ENCODE measurements at regions not wholly inside any gene's neighbourhood (a gene's known extent, or its start where the extent isn't known, plus 50 kb on each side); places are given as distances from the start of the nearest gene placed in this dataset.

DNA sequence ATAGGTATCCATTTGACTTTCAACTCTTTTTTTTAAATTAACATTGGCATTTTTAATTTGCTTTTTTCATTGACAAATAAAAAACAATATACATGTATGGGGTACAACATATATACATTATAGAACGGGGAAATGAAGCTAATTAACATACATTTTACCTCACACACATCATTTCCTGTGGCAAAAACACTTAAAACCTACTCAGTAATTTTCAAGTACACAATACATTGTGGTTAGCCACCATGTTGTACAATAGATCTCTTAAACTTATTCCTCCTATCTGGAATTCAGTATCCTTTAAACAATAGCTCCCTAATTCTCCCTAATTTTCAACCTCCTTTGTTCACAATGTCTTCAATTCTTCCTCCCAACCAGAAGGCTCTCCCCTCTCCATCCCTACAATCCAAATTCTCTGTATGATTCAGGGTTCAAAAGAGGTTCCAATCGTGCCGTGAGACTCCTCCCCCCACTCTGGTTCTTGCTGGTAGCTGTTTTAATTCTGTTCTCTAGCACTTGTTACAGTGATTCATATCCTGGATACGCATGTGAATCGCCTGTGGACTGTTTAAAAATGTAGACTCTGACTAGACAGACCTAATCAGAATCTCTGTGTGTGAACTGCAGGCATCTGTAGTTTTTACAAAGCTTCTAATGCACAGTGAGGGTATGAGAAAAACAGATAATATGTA is 87.6 kb upstream of the DUSP10 start:
- peak; percentile 16 for DNase-seq

- DNase-seq: no peak
These were observed 85.4 kb upstream of the DUSP10 start for GRCh38 chr1:221827307-221827642.

GRCh38 chr1:221824909-221825308 is 83.0 kb upstream of the DUSP10 start:
- no peak for DNase-seq

DNA sequence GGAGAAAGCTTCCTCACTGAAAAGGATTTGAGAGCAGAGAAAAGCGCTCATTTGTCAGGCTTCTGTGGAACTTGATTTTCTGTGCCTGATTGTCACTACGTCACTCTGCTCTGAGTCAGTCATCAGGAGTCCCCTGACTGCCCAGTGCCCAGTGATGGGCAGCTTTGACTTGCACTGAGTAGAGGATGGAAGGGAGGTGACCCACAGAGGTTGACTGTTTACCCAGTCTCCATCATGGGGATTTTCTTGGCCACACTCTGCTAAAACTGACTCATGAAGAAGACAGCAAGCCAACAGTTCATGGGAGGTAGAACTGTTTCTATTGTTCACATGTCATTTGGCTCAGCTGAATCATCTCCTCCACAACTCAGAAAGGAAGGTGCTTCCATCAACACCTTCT is 82.1 kb upstream of the DUSP10 start:
- DNase-seq: no peak

DNA sequence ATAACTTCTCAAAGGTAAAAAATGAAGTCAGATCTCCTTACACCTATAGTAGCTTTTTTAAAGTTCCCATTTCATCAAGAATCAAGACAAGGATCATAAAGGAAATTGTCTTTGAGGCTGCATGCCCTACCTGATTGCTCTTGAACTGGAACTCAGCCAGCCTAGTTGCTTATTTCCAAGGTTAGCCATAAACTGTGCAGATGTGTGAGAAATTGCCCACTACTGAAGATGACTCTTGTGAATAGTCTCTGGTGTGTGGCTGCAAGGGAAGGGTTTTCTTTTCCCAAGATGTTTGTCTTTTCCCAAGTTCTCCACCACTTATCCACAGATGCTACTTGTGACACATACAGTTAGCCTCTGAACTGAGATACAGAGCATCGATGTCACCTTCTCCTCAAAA is 81.7 kb upstream of the DUSP10 start:
- DNase-seq: no peak

GRCh38 chr1:221823149-221823548 is 81.3 kb upstream of the DUSP10 start:
- DNase-seq: no peak

- no peak for DNase-seq
These were observed 80.7 kb upstream of the DUSP10 start for GRCh38 chr1:221822591-221822990.

- no peak for DNase-seq
These were observed 75.0 kb upstream of the DUSP10 start for GRCh38 chr1:221816899-221817298.

GRCh38 chr1:221815660-221816059 is 73.8 kb upstream of the DUSP10 start:
- DNase-seq: no peak

GRCh38 chr1:221813887-221814286 is 72.0 kb upstream of the DUSP10 start:
- no peak for DNase-seq

- DNase-seq: no peak
These were observed 71.2 kb upstream of the DUSP10 start for GRCh38 chr1:221812905-221813597.

- no peak for DNase-seq
These were observed 70.3 kb upstream of the DUSP10 start for GRCh38 chr1:221812088-221812752.

GRCh38 chr1:221810406-221810805 is 68.5 kb upstream of the DUSP10 start:
- DNase-seq: no peak

DNA sequence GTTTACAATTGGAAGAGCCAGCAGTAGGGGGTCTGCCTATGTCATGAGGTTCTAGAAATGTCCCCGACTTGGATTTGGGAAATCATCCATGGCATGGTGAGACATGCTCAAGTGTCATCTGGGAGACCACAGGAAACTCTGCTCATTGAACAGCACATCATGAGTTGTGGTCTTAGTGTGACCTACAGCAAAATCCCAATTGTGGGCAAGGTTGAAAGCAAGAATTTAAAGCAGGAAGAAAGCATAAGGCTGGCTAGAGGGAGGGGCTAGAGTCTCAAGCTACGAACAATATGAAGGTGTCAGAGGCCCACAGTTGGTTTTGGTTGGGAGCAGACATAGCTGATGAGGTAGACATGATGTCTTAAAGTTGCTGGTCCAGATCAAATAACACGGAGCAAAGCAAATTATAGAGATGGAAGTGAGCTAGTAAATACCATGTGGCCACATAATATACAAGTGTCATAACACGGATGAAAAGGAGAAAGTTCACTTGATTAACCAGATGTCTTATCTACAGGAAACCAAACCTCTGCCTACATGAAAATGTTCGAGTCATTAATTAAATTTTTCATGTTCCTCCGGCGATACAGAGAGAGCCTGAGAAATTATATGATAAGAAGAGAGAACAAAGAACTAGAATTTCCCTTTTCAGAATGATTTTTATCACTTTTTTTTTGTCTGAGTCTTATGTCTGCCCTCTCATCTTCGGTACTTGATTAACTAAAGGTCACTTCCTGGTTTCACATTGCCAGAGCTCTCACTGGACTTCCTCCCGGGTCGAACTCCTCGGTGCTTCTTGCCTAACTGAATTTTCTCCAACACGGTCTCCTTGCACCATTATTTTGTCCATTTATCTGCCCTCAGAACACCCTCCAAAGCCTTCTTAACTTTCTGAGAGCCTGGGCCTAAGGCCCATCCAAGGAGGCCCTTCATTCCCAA is 67.5 kb upstream of the DUSP10 start:
- no peak for DNase-seq

DNA sequence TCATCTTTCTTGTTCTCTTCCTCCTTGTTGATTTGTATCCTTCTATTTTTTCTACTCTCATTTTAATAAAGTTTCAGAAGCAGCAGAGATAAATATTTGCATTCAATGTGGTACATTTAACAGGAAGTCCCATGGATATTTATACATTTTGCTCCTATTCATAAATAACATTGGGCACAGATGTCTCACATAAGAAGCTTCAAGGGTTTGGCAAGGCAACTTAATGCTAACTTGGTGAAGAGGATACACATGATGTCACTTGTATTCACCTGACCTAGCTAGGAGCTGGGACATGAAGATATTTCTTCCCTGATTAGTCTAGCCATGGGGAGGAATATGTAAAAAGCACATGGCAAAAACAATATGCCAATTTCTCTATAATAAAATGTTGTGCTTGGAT is 65.1 kb upstream of the DUSP10 start:
- DNase-seq: no peak

- DNase-seq: no peak
These were observed 64.3 kb upstream of the DUSP10 start for GRCh38 chr1:221806236-221806635.

DNA sequence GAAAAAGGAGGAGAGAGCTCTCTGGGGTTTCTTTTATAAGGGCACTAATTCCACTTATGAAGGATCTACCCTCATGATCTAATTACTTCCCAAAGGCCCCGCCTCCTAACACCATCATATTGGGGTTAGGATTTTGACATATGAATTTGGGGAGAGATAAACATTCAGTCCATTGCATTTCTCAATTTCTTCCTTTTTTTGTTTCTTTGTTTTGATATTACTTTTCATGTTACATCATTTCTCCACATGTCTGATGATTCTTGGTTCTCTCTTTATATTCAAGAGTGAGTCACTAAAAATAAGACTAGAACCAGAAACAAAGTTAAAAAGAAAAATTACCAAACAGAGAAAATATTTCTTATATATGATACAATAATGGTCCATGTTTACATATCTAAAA is 63.2 kb upstream of the DUSP10 start:
- DNase-seq: no peak

GRCh38 chr1:221804303-221804702 is 62.4 kb upstream of the DUSP10 start:
- DNase-seq: no peak

DNA sequence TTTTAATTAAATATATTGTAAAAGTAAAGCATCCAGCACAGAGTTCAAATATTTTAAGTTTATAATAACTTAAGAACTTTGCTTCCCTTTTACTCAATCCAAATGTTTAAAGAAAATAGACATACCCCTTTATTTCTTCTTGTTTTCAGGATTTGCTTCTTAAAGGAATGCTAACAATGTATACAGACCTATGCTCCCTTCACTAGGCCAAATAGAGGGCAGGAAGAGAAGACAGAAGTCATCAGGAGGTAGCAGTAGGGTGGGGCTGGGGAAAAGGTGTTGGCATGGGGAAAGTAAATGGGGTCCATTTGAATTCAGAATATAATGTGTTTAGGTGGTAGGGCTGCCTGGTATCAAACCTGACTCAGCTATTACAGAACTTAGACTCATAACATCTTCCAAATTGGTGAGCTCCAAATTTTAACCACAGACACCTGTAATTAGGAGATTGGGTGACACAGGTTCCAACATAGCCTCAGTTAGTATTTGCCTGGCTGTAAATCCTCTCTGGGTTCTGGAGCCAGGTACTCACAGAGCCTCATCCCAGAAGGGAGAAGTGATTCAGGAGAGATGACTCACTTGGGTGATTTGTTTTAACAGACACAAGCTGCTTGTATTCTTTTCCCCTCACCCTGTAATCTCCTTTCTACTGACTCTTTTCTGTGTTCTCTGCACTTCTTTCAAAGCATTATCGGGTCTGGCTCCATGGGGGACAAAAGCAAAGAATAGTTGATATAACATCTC is 60.1 kb upstream of the DUSP10 start:
- no peak for DNase-seq

- no peak for DNase-seq
These were observed 59.4 kb upstream of the DUSP10 start for GRCh38 chr1:221801251-221801661.

DNA sequence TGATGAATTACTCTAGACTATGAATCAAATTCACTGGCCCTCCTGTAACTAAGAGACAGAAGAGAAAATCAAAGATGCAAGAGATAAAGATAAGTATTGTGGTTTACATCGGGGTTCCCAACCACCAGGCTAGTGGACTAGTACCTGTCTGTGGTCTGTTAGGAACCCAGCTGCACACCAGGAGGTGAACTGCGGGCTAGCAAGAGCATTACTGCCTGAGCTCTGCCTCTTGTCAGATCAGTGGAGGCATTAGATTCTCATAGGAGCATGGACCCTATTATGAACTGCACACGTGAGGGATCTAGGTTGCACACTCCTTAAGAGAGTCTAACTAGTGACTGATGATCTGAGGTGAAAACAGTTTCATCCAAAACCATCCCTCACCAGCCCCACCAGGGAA is 58.9 kb upstream of the DUSP10 start:
- DNase-seq: no peak

DNA sequence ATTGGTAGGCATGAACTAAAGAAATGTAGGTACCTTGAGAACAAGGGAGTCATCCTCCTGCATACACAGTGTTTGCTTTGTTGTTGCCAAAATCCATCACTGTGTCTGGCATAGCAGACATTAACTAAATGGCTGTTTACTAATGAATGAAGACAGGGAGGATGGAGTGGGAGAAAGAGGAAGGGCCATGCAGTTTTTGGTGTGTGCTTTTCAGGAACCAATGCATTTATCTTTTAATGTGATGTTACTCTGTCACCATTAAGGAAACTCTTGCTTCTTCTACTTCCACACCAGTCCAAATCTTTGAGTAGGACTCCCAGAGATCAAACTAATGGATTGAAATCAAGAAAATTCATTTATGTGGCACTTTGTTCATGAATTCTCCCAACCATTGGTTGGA is 55.6 kb upstream of the DUSP10 start:
- no peak for DNase-seq
